ENCODE measurements at regions not wholly inside any gene's neighbourhood (a gene's known extent, or its start where the extent isn't known, plus 50 kb on each side); places are given as distances from the start of the nearest gene placed in this dataset.

GRCh38 chr3:28036599-28037575, 204.5 kb upstream of the CMC1 start:
- H3K4me3 ChIP-seq = no peak overlapping the region
- H3K27me3 ChIP-seq = no peaks in the 10 kb centered on the region
- H3K4me1 ChIP-seq (ENCODE audit: insufficient read depth) = no peaks in the 10 kb centered on the region
- no peaks in the 10 kb centered on the region for H4K20me1 ChIP-seq (ENCODE audit: insufficient read depth, poor library complexity, severe bottlenecking)
- no peaks in the 10 kb centered on the region for H3K36me3 ChIP-seq (replicated peaks; ENCODE audit: insufficient read depth, low read depth)
- no peaks in the 10 kb centered on the region for H3K79me2 ChIP-seq
- no peak for TF ChIP-seq EZH2 (IDR thresholded peaks at IDR 0.05; ENCODE audit: borderline replicate concordance)
- no peak for TF ChIP-seq EZH2phosphoT487 (IDR thresholded peaks at IDR 0.05; ENCODE audit: low read depth, severe bottlenecking, unreplicated experiment)
- TF ChIP-seq CTCF (IDR thresholded peaks at IDR 0.05; ENCODE audit: poor library complexity) = no peak
- DNase-seq (ENCODE audit: low spot score) = no peak
- H2AFZ ChIP-seq = no peak overlapping the region
- H3K27ac ChIP-seq = no peak overlapping the region
- WGBS (ENCODE audit: low lambda C conversion rate, missing lambda C conversion rate) = 87% methylated on average over 3 of the region's 4 CpGs
- no peaks in the 10 kb centered on the region for H3K9me2 ChIP-seq (replicated peaks; ENCODE audit: insufficient read depth)
- H3K4me2 ChIP-seq = no peak overlapping the region
- H3K9me3 ChIP-seq (ENCODE audit: low read depth) = no peaks in the 10 kb centered on the region

- H3K9me3 ChIP-seq (ENCODE audit: low read depth) = no peaks in the 10 kb centered on the region
- H3K9me2 ChIP-seq (replicated peaks; ENCODE audit: insufficient read depth) = no peaks in the 10 kb centered on the region
- no peaks in the 10 kb centered on the region for H3K79me2 ChIP-seq
- H3K36me3 ChIP-seq (replicated peaks; ENCODE audit: insufficient read depth, low read depth) = no peaks in the 10 kb centered on the region
- no peak overlapping the region for H3K27ac ChIP-seq
- no peaks in the 10 kb centered on the region for H3K27me3 ChIP-seq
- no peak for DNase-seq (ENCODE audit: low spot score)
- H4K20me1 ChIP-seq (ENCODE audit: insufficient read depth, poor library complexity, severe bottlenecking) = no peaks in the 10 kb centered on the region
- H3K4me1 ChIP-seq (ENCODE audit: insufficient read depth) = no peaks in the 10 kb centered on the region
- TF ChIP-seq EZH2phosphoT487 (IDR thresholded peaks at IDR 0.05; ENCODE audit: low read depth, severe bottlenecking, unreplicated experiment) (no peak), CTCF (IDR thresholded peaks at IDR 0.05; ENCODE audit: poor library complexity) (no peak), EZH2 (IDR thresholded peaks at IDR 0.05; ENCODE audit: borderline replicate concordance) (no peak)
- no peak overlapping the region for H3K4me3 ChIP-seq
- 71% methylated on average over 3 of the region's 3 CpGs for WGBS (ENCODE audit: low lambda C conversion rate, missing lambda C conversion rate)
- H2AFZ ChIP-seq = no peak overlapping the region
- no peak overlapping the region for H3K4me2 ChIP-seq
Observed at GRCh38 chr3:28039234-28039633, 202.2 kb upstream of the CMC1 start.

GRCh38 chr3:28039829-28040228, 201.6 kb upstream of the CMC1 start:
- no peaks in the 10 kb centered on the region for H3K4me1 ChIP-seq (ENCODE audit: insufficient read depth)
- no peak for DNase-seq (ENCODE audit: low spot score)
- no peaks in the 10 kb centered on the region for H3K9me2 ChIP-seq (replicated peaks; ENCODE audit: insufficient read depth)
- no peaks in the 10 kb centered on the region for H3K9me3 ChIP-seq (ENCODE audit: low read depth)
- H4K20me1 ChIP-seq (ENCODE audit: insufficient read depth, poor library complexity, severe bottlenecking) = no peaks in the 10 kb centered on the region
- no peak overlapping the region for H3K4me3 ChIP-seq
- H3K27me3 ChIP-seq = no peaks in the 10 kb centered on the region
- no peaks in the 10 kb centered on the region for H3K79me2 ChIP-seq
- no peak overlapping the region for H3K4me2 ChIP-seq
- H3K27ac ChIP-seq = no peak overlapping the region
- H3K36me3 ChIP-seq (replicated peaks; ENCODE audit: insufficient read depth, low read depth) = no peaks in the 10 kb centered on the region
- TF ChIP-seq CTCF (IDR thresholded peaks at IDR 0.05; ENCODE audit: poor library complexity) (no peak), EZH2phosphoT487 (IDR thresholded peaks at IDR 0.05; ENCODE audit: low read depth, severe bottlenecking, unreplicated experiment) (no peak), EZH2 (IDR thresholded peaks at IDR 0.05; ENCODE audit: borderline replicate concordance) (no peak)
- H2AFZ ChIP-seq = no peak overlapping the region
- WGBS (ENCODE audit: low lambda C conversion rate, missing lambda C conversion rate) = 87% methylated on average over 1 of the region's 1 CpG

Data from hepatocyte (in vitro differentiated cells).